GM19324 (cell line): ENCODE measurements at regions not wholly inside any gene's neighbourhood (a gene's known extent, or its start where the extent isn't known, plus 50 kb on each side); places are given as distances from the start of the nearest gene placed in this dataset.
"Not testable (repeated sequence)": the region's sequence is repeated elsewhere in the genome, so short reads cannot be mapped to it uniquely, and the experiment has no call there.

Source experiments
- ATAC-seq: cut with Tn5 transposase; IDR thresholded peaks from one replicate; pipeline ENCODE4 v1.9.1; 2021; ENCODE audit warnings: mild to moderate bottlenecking, moderate library complexity; ENCODE audit not compliant: unreplicated experiment, low FRiP score

- no peak for ATAC-seq
Observed at GRCh38 chr20:50323777-50324775, 133.4 kb downstream of the CEBPB start.

- no peak for ATAC-seq
Observed at GRCh38 chr20:50325215-50325614, 134.6 kb downstream of the CEBPB start.

GRCh38 chr20:50325651-50326050 is 135.0 kb downstream of the CEBPB start:
- no peak for ATAC-seq

DNA sequence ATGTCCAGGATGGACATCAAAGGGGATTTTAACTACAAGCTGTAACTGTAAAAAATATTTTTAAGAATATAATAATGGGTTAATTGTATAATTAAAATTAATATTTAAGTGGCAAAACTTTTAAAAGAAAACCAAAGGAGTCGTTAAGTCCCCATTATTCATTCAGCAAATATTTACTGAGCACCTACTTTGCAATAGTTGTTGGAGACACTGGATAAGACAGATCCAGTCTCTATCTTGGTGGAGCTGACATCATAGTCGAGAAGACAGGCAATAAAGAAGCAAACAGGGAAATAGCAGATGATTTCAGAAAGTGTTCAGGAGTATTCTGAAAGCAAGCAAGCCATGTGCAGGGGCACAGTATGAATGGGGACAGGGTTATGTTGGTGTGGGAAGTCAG is 137.0 kb downstream of the CEBPB start:
- no peak for ATAC-seq

DNA sequence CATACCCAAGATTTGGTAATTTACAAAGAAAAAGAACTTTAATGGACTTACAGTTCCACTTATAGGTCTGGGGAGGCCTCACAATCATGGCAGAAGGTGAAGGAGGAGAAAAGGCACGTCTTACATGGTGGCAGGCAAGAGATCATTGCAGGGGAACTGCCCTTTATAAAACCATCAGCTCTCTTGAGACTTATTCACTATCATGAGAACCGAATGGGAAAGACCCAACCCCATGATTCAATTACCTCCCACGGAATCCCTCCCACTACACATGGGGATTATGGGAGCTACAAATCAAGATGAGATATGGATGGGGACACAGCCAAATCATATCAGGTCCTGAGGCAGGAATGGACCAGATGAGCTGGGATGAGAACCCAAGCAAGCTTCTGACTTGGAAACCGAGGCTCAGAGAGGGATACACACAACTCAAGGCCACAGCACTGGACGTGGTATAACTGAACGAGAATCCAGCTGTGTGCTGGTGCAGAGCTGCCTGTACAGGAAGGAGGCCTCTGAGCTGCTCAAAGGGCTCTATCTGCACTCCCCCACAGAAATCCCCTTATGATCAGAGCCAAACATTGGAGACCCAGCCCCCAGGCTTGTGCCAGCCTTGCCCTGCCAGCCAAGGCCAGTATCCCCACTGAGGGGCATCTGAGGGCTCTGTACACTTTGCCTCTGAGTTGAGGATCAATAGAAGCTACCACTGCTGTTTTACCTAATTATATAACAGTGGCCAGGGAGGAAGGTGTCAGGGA is 137.8 kb downstream of the CEBPB start:
- no peak for ATAC-seq

DNA sequence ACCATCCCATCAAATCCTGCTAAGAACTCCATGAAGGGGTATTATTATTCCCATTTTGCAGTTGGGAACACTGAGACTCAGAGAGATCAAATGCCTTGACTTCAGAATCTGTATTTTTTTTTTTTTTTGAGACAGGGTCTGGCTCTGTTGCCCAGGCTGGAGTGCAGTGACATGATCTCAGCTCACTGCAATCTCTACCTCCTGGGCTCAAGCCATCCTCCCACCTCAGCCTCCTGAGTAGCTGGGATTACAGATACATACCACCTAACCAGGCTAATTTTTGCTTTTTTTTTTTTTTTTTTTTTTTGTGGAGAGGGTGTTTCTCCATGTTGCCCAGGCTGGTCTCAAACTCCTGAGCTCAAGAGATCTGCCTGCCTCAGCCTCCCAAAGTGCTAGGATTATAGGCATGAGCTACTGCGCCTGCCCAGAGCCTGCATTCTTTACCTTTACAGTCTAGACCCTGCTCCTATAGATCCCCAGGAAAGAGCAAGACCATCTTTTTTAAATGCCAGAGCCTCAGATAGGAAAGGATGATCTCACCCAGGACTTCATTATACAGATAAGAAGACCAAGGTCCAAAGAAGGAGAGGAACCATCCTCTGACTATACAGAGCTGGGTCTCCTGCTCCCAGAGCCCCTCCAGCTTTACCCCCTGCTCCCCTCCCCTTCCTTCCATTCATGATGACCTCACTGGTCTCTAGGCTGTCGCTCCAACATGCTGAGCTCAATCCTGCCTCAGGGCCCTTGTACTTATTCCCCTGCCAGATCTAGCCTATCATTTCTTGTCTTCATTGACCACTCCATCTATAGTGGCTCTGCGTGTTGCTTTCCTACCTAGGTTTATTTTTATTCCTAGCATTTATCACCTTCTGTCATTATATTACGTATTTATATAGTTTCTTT is 138.6 kb downstream of the CEBPB start:
- ATAC-seq = no peak

- ATAC-seq = no peak
Observed at GRCh38 chr20:50329981-50330503, 139.4 kb downstream of the CEBPB start.

GRCh38 chr20:50330504-50331313 is 140.1 kb downstream of the CEBPB start:
- ATAC-seq = no peak

GRCh38 chr20:50331469-50332363 is 141.1 kb downstream of the CEBPB start:
- no peak for ATAC-seq

DNA sequence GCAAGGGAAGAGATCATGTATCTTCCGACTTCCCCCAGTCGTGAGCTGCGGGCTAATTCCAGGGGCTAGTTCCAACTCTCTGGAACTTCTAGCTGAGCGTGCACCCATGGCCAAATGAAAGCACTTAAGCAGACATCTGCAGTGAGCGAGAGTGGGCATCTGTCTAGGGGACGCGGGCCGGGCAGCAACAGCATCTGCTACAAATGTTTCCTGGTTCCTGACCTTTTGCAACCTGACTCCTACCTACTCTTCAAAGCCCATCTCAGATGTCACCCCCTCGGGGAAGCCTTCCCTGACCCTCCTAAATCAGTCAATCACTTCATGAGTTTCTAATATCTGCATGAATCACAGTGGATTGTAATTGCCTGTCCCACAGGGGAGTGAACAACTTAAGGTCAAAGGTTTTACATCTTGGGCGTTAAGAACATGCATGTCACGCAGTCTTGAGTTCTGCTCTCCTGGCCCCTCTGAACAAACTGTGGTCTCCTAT is 141.9 kb downstream of the CEBPB start:
- no peak for ATAC-seq

DNA sequence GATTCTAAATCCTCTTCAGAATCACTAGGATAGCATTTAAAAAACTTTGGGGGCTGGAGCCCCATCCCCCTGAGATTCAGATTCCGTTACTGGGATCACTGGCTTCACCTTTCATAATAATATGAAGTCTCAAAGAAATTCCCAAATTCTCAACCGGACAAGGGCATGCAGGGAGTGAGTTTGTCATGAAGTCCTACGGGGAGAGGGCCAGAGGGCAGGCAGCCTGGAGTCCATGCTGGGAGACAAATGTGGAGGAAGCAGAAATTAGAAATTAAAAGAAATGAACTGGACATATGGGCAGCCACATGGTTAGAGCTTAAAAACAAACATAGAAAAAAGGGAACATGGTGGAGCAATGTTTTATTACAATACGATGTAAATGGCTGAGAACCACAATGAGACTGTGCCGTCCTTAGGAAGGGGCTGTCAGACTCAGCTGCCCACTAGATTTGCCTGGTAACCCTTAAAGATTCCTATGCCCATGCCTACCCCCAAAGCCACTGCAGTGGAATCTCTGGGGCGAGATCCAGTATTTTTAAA is 142.6 kb downstream of the CEBPB start:
- no peak for ATAC-seq

DNA sequence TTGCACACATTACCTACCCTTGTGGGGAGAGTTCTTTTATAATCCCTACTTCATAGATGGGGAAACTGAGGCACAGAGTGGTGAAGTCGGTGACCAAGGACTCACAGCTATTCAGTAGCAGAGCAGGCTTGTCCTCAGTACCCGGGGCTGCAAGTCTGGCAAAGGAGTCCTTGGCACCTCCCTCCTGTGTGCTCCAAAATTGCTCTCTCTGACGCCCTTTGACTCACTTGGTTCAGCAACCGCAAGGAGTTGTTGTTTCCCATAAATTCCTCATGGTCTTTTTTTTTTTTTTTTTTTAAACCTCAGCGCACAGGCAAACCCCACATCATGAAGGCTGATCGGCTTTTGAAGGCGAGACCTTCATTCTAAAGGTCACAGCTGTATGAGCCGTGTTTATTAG is 143.2 kb downstream of the CEBPB start:
- no peak for ATAC-seq

DNA sequence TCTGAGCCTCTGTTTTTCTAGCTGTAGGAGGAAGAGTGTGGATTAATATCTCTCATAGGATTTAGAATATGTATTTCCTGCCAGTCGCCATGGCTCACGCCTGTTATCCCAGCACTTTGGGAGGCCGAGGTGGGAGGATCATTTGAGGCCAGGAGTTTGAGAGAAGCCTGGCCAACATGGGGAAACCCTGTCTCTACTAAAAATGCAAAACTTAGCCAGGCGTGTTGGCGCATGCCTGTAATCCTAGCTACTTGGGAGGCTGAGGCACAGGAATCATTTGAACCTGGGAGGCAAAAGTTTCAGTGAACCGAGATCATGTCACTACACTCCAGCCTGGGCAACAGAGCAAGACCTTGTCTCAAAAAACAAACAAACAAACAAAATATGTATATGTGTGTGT is 143.9 kb downstream of the CEBPB start:
- not testable (repeated sequence) for ATAC-seq

- ATAC-seq = no peak
Observed at GRCh38 chr20:50335105-50335504, 144.5 kb downstream of the CEBPB start.

- ATAC-seq = no peak
Observed at GRCh38 chr20:50335866-50336265, 145.2 kb downstream of the CEBPB start.

DNA sequence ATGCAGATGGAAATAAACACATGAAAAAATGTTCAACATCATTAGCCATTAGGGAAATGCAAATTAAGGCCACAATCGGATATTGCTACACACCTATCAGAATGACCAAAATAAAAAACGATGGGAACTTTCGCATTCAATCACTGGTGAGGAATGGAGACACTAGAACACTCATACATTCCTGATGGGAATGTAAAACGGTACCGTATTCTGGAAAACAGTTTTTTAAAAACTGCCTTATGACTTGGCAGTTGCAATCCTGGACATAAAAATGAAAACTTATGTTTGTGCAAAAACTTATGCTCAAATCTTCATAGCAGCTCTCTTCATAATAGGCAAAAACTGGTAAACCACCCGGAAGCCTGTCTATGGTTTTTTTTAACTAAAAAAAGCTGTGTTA is 146.0 kb downstream of the CEBPB start:
- ATAC-seq = no peak

DNA sequence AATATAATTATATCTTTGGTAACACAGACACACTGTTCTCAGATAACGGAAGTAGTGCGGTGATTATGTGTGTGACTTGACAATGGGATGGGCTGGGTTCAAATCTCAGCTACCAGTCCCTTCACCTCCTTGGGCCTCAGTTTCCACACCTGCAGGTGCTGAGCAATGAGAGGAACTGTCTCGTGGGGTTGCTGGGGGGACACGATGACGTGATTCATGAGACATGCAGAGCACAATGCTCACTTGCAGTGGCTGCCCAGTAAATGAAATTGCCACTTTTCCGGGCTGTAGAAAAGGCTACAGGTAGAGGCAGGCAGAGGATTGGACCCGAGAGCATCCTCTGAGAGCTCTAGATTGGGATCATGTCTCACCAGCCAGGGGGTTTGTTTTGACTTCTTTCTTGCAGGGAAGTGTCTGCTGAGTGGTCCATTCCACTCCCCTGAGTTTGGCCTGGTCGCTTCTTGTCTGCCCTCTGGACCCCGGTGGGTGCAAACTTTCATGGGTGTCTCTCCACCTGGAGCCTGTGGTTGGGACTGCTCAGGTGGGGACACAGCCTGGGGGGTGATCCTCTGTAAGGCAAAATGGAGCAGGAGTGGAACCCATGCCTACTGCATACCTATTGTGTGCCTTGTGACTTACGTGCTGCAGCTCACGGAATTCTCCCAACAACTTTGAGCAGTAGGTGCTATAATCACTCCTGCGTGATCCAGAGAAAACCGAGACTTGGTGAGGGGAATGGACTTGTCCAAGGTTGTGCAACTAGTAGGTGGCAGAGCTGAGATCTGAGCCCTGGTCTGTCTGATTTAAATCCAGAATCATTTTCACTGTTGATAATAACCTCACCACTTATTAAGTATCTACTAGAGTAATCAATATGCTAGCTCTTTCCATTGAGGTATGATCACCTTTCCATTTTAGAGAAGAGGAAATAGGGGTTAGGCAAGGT is 147.2 kb downstream of the CEBPB start:
- no peak for ATAC-seq
